ENCODE measurements at regions not wholly inside any gene's neighbourhood (a gene's known extent, or its start where the extent isn't known, plus 50 kb on each side); places are given as distances from the start of the nearest gene placed in this dataset.
A peak's percentile ranks its signal among the peaks of the same experiment; 100 is the strongest.

- TF ChIP-seq ZBTB40 (IDR thresholded peaks at IDR 0.05) (no peak), ZBTB40 (CRISPR knock-in tag; IDR thresholded peaks at IDR 0.05) (no peak), CBFA2T2 (conservative IDR thresholded peaks at IDR 0.05) (peak; percentile 46), ZHX1 (conservative IDR thresholded peaks at IDR 0.05; ENCODE audit: low read length) (no peak), BRD4 (IDR thresholded peaks at IDR 0.05) (no peak), NFE2L1 (tag; IDR thresholded peaks at IDR 0.05; ENCODE audit: borderline replicate concordance, low read depth) (no peak), PML (IDR thresholded peaks at IDR 0.05; ENCODE audit: low read length) (no peak), SP1 (CRISPR knock-in tag; IDR thresholded peaks at IDR 0.05) (no peak), FOXO4 (CRISPR knock-in tag; IDR thresholded peaks at IDR 0.05) (no peak), FOXA3 (CRISPR knock-in tag; conservative IDR thresholded peaks at IDR 0.05 in 1 of 2, IDR thresholded peaks at IDR 0.05 in 1 of 2) (no peak), SMAD1 (IDR thresholded peaks at IDR 0.05; ENCODE audit: low read depth, low read length, partially characterized antibody) (no peak), NBN (IDR thresholded peaks at IDR 0.05; ENCODE audit: low read depth) (no peak)
Observed at GRCh38 chr1:59193443-59194093, 103.3 kb upstream of the FGGY start (continued).
